DOHH2 (cell line): ENCODE measurements at regions not wholly inside any gene's neighbourhood (a gene's known extent, or its start where the extent isn't known, plus 50 kb on each side); places are given as distances from the start of the nearest gene placed in this dataset.

Experiments used
- H3F3A ChIP-seq: fragments of 200-600 bp; sonication (generic), shearing (Covaris generic); 2 replicates; pipeline ENCODE4 v1.6.0; 2016; ENCODE audit warnings: antibody characterized with exemption, mild to moderate bottlenecking; ENCODE audit not compliant: control insufficient read depth, insufficient read depth
- H3K27ac ChIP-seq: fragments of 200-600 bp; sonication (generic); 2 replicates; pipeline ENCODE4 v1.5.1; 2014; ENCODE audit warnings: low read depth, mild to moderate bottlenecking, low read length, moderate library complexity
- H3K27me3 ChIP-seq: fragments of 200-600 bp; sonication (generic); 2 replicates; pipeline ENCODE4 v1.6.1; 2014; ENCODE audit warnings: mild to moderate bottlenecking, low read length, mixed read lengths; ENCODE audit not compliant: control insufficient read depth
- H3K36me3 ChIP-seq: fragments of 200-600 bp; sonication (generic); 2 replicates; pipeline ENCODE4 v1.6.1; 2014; ENCODE audit warnings: mild to moderate bottlenecking, low read length, moderate library complexity, mixed read lengths; ENCODE audit not compliant: control insufficient read depth
- H3K4me1 ChIP-seq: fragments of 200-600 bp; sonication (generic); 2 replicates; pipeline ENCODE4 v1.6.1; 2014; ENCODE audit warnings: mild to moderate bottlenecking, low read length, mixed read lengths; ENCODE audit not compliant: control insufficient read depth
- H3K4me2 ChIP-seq: fragments of 200-600 bp; sonication (generic); 2 replicates; pipeline ENCODE4 v1.6.0; 2014; ENCODE audit warnings: mild to moderate bottlenecking, low read length, moderate library complexity
- H3K4me3 ChIP-seq: fragments of 200-600 bp; sonication (generic); 2 replicates; pipeline ENCODE4 v1.5.1; 2014; ENCODE audit warnings: mild to moderate bottlenecking, low read length, mixed read lengths
- H3K79me2 ChIP-seq: fragments of 200-600 bp; sonication (generic); 2 replicates; pipeline ENCODE4 v1.6.1; 2014; ENCODE audit warnings: mild to moderate bottlenecking, low read length, mixed read lengths; ENCODE audit not compliant: control insufficient read depth
- H3K9me2 ChIP-seq: fragments of 200-600 bp; sonication (generic); replicated peaks from 2 replicates; pipeline ENCODE4 v1.6.1; 2014; ENCODE audit warnings: mild to moderate bottlenecking, low read length, mixed read lengths; ENCODE audit not compliant: control insufficient read depth
- H3K9me3 ChIP-seq: fragments of 200-600 bp; sonication (generic); 2 replicates; pipeline ENCODE4 v1.6.1; 2014; ENCODE audit warnings: antibody characterized with exemption, low read length, mixed read lengths; ENCODE audit not compliant: control insufficient read depth, insufficient read depth
- H4K20me1 ChIP-seq: fragments of 200-600 bp; sonication (generic); 2 replicates; pipeline ENCODE4 v1.6.0; 2014; ENCODE audit warnings: low read depth, mild to moderate bottlenecking, antibody characterized with exemption, low read length, moderate library complexity; ENCODE audit not compliant: control insufficient read depth, insufficient read depth
- EZH2phosphoT487 ChIP-seq: fragments of 200-600 bp; sonication (generic); IDR thresholded peaks from 2 replicates; pipeline ENCODE4 v1.6.1; 2017; ENCODE audit warnings: borderline replicate concordance, mild to moderate bottlenecking, antibody characterized with exemption, low read length, moderate library complexity, mixed read lengths
- TF ChIP-seq, protein P1 (sequence below): fragments of 200-600 bp; sonication (generic); IDR thresholded peaks from one replicate; pipeline ENCODE4 v1.5.1; 2014; ENCODE audit warnings: antibody characterized with exemption, mild to moderate bottlenecking, low read depth, low read length; ENCODE audit not compliant: poor library complexity, severe bottlenecking

GRCh38 chr12:107311682-107312081 is 218.3 kb upstream of the CRY1 start:
- Histone ChIP-seq H3K79me2 (no peaks in the 10 kb centered on the region), H4K20me1 (no peaks in the 10 kb centered on the region), H3K4me1 (peaks cover 7% of the 10 kb centered on the region), H3K27me3 (peaks cover 9% of the 10 kb centered on the region), H3F3A (no peaks in the 10 kb centered on the region), H3K27ac (no peak overlapping the region), H3K4me3 (no peak overlapping the region), H3K4me2 (no peak overlapping the region), H3K36me3 (no peaks in the 10 kb centered on the region), H3K9me3 (no peaks in the 10 kb centered on the region), H3K9me2 (no peaks in the 10 kb centered on the region)
- TF ChIP-seq EZH2phosphoT487: no peak
- TF ChIP-seq, protein P1, sequence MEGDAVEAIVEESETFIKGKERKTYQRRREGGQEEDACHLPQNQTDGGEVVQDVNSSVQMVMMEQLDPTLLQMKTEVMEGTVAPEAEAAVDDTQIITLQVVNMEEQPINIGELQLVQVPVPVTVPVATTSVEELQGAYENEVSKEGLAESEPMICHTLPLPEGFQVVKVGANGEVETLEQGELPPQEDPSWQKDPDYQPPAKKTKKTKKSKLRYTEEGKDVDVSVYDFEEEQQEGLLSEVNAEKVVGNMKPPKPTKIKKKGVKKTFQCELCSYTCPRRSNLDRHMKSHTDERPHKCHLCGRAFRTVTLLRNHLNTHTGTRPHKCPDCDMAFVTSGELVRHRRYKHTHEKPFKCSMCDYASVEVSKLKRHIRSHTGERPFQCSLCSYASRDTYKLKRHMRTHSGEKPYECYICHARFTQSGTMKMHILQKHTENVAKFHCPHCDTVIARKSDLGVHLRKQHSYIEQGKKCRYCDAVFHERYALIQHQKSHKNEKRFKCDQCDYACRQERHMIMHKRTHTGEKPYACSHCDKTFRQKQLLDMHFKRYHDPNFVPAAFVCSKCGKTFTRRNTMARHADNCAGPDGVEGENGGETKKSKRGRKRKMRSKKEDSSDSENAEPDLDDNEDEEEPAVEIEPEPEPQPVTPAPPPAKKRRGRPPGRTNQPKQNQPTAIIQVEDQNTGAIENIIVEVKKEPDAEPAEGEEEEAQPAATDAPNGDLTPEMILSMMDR: no peak

- Histone ChIP-seq H3K27me3 (no peaks in the 10 kb centered on the region), H4K20me1 (no peaks in the 10 kb centered on the region), H3F3A (no peaks in the 10 kb centered on the region), H3K36me3 (no peaks in the 10 kb centered on the region), H3K9me2 (no peaks in the 10 kb centered on the region), H3K4me2 (no peak overlapping the region), H3K4me1 (no peaks in the 10 kb centered on the region), H3K4me3 (no peak overlapping the region), H3K27ac (no peak overlapping the region), H3K79me2 (no peaks in the 10 kb centered on the region), H3K9me3 (no peaks in the 10 kb centered on the region)
- TF ChIP-seq, protein P1: no peak
- TF ChIP-seq EZH2phosphoT487: no peak
Observed at GRCh38 chr12:107317751-107318555, 224.6 kb upstream of the CRY1 start.

- H3K4me1 ChIP-seq: no peaks in the 10 kb centered on the region
Observed at GRCh38 chr12:107318556-107318805, 225.1 kb upstream of the CRY1 start.

More at GRCh38 chr12:107318556-107318805, 225.1 kb upstream of the CRY1 start:
- Histone ChIP-seq H3F3A (no peaks in the 10 kb centered on the region), H4K20me1 (no peaks in the 10 kb centered on the region), H3K4me3 (no peak overlapping the region), H3K27ac (no peak overlapping the region), H3K9me3 (no peaks in the 10 kb centered on the region), H3K4me2 (no peak overlapping the region), H3K79me2 (no peaks in the 10 kb centered on the region), H3K36me3 (no peaks in the 10 kb centered on the region), H3K9me2 (no peaks in the 10 kb centered on the region), H3K27me3 (no peaks in the 10 kb centered on the region)
- no peak for TF ChIP-seq EZH2phosphoT487
- TF ChIP-seq, protein P1: no peak
